UCSD-AML1 (cell line): ENCODE measurements at regions not wholly inside any gene's neighbourhood (a gene's known extent, or its start where the extent isn't known, plus 50 kb on each side); places are given as distances from the start of the nearest gene placed in this dataset.

Experiments used
- DNase-seq: peaks from one replicate; lab custom pipeline; 2025; ENCODE audit not compliant: unreplicated experiment; lab: John Stamatoyannopoulos, UW

GRCh38 chr3:96007650-96008195 lies 806.7 kb upstream of the EPHA6 start:
- no peak for DNase-seq

DNA sequence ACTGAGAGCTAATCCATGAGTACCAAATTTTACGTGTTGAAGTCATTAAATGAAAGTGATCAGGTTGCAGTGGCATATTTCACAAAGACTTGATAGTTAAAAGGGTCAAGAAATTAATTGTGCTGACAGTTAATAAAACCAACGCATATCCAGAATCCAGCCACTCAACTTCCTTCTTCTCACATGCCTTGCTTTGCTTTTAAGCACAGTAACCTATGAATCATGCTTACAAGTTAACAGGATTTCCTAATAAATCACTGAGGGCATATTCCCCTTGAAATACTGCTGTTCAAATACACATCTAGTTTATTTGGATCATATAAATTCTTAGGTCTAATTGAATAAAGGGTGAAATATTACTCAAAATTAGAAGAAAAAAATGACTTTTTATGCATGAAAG lies 801.5 kb upstream of the EPHA6 start:
- no peak for DNase-seq

- no peak for DNase-seq
These were observed 796.8 kb upstream of the EPHA6 start for GRCh38 chr3:96017556-96017955.

GRCh38 chr3:96022676-96023075 lies 791.7 kb upstream of the EPHA6 start:
- DNase-seq: no peak

GRCh38 chr3:96027718-96028117 lies 786.7 kb upstream of the EPHA6 start:
- DNase-seq: no peak

DNA sequence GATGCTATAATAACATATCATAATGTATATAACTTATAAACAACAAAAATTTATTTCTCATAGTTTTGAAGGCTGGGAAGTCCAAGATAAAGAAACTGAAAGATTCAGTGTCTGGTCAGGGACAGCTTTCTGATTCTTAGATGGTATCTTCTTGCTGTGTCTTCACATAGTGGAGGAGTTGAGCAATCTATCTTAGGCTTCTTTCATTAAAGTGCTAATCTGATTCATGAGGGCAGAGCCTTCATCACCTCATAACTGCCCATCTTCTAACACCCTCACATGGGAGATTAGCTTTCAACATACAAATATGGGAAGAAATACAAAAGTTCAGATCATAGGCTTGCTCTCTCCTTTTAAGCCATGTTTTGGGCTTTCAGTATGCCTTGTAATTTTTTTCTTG lies 774.8 kb upstream of the EPHA6 start:
- no peak for DNase-seq

- no peak for DNase-seq
These were observed 755.1 kb upstream of the EPHA6 start for GRCh38 chr3:96059301-96059700.

- no peak for DNase-seq
These were observed 745.3 kb upstream of the EPHA6 start for GRCh38 chr3:96069065-96069464.

DNA sequence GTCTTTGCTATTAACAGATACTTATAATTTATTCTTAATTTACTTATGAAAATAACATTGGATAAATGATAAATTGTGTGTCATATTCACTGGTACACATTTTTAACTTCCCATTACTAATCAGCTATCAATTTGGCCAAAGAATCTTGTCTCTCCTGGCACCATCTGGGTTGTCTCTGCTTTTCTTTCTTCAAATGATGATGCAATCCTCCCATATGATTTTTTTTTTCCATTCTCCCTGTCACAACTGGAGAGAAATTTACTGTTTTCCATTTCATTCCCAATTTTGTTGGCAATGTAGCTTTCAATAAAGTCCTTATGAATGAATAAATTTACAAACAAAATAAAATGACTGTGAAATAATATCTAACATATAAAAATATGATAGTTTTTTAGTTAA lies 743.7 kb upstream of the EPHA6 start:
- no peak for DNase-seq

GRCh38 chr3:96071097-96071496 lies 743.3 kb upstream of the EPHA6 start:
- DNase-seq: no peak

- DNase-seq: no peak
These were observed 742.2 kb upstream of the EPHA6 start for GRCh38 chr3:96072226-96072625.

DNA sequence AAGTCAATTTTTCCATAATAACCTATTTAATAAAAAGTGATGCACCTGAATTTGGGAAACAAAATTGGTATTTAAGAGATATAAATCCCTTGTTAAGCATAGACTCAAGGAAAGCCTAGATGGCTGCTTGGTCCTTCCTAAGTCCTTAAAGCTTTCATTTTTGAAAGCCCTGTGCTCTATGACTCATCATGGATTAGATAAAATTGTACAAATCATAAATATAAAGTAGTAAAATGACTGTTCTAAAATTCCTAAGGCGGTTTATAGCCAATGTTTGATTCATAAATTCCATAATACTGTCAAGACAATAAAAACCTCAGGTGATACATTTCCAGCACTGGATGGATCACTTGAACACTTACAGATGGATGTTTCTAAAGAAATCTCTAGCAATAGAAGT lies 730.8 kb upstream of the EPHA6 start:
- DNase-seq: no peak

DNA sequence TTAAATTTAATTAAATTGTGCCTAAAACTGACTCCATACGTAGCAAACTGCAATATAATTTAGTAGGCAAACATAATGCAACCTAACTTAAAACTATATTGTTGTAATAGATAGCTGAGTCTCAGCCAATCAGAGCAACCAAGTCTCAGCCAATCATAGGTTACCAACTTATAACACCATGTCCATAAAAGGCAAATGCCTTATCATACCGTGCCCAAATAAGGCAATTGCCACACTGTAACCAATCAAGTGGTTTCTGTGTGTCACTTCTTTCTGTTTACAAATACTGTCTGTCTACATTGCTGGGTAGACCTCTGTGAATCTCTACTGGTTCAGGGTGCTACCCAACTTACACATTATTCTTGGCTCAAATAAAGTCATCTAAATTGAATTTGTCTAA lies 728.4 kb upstream of the EPHA6 start:
- no peak for DNase-seq

- DNase-seq: no peak
These were observed 713.3 kb upstream of the EPHA6 start for GRCh38 chr3:96101006-96101560.

GRCh38 chr3:96106701-96107100 lies 707.7 kb upstream of the EPHA6 start:
- DNase-seq: no peak
